Stimulated activated CD4-positive, alpha-beta T cell treated with anti-CD3 and anti-CD28 coated beads, Interleukin-4, amount 100 ng/mL, for 1 hour (primary cell): ENCODE measurements at regions not wholly inside any gene's neighbourhood (a gene's known extent, or its start where the extent isn't known, plus 50 kb on each side); places are given as distances from the start of the nearest gene placed in this dataset.

ENCODE experiments used
- DNase-seq: peaks from one replicate; pipeline ENCODE4 v3.0.0-alpha.2; 2020

DNA sequence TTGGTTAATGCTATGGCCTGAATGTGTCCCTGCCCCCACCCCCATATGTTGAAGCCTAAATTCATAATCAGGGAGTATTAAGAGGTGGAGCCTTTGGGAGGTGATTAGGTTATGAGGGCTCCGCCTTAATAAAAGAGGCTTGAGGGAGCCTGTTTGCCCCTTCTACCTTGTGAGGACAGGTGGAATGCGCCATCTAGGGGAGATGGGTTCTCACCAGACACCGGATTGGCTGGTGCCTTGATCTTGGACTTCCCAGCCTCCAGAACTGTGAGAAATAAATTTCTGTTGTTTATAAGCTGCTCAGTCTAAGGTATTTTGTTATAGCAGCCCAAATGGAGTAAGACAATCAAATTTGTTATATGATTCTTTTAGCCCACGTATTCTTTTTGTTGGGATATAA lies 148.3 kb downstream of the PTCSC3 start:
- DNase-seq, result no peak

- DNase-seq, result no peak
Observed at GRCh38 chr14:36027354-36027753, 149.2 kb downstream of the PTCSC3 start.

GRCh38 chr14:36022765-36023410 lies 153.6 kb downstream of the PTCSC3 start:
- no peak for DNase-seq

DNA sequence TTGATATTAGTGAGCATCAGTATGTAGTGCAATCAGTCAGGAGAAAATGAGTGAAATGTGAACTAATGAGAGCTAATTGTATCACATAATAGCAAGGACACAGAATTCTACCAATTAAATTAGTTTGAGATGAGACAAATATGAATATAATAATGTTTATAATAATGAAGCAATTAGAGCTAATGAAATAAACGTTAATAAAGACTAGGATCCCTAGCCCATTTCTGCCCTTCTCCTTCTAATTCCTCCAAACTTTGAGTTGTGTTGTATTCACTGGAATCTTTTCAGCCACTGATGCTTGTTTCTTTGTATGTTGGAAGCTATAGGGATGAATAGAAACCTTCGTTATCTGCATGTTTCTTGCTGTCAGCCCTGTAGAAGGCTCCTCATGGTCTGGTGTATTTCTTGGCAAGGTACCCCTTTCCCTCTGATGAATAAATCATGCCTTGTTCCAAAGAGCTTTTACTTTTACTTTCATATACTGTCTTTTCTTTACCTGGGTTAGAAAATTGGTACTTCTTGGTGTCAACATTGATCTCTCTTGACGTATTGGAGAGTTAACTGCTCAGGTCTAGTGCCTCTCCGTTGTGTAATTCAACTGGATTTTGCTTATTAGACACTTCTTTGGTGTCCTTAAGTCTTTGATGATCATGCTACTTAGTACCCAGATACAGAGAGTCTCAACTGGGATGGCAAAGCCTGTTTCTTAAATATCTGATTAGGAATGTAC lies 154.8 kb downstream of the PTCSC3 start:
- no peak for DNase-seq

GRCh38 chr14:36021030-36021422 lies 155.5 kb downstream of the PTCSC3 start:
- no peak for DNase-seq

DNA sequence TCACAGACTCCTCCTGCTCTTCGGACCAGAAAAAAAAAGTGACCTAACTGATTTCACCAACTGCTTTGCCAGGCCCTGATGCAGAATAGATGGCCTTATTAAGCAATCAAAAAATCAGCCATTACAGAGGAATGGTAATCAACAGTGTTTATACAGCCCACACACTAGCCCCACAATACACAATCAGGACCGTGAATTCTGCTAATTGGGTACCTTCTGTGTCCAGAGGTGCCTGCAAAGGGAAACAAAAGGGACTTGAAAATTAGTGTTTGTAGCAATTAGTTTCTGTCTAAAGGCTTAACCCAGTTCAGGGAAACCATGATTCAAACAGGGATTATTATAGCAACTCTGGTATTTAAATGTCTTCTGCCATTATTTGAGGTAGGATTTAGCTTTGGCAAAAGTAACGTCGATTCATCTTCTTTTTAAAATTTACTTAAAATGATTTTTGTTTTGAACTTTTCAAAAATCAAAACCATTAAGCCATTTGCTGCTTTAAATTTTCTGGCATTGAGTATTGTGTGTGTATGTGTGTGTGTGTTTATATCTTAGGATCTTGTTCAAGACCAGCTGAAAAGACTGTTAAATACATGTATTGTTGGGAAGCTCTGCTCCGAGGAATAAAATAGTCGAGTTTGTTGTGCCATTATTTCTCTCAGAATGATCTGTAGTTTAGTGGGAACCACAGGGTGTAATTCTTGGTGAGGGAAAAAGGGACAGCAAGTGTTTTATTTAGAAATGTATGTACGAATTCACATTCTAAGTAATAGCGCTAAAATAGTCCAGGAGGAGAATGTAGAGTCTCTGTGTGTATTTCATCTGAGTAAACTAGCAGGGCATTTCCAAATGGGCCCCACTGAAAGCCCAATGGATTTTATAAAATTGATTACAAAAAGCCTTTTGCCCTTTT lies 156.1 kb downstream of the PTCSC3 start:
- no peak for DNase-seq

GRCh38 chr14:36019126-36019525 lies 157.4 kb downstream of the PTCSC3 start:
- DNase-seq, result no peak

DNA sequence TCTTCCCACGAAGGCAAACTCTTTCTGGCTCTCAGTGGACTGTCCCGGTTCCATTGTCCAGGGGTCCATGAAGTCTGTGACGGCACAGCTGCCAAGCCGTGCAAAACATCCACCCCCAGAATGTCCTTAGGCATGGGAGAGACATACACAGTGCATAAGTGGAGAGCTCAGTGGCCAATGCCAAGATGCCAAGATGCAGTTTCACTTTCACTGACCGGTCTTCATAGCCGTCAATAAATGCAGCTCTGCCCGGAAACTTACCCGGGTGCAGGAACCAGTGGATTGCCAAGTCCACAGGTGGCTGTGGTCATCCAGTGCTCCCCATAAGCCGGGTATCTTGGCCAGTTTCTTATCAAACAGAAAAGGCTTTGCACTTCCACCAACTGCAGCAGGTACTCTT lies 162.3 kb downstream of the PTCSC3 start:
- no peak for DNase-seq

DNA sequence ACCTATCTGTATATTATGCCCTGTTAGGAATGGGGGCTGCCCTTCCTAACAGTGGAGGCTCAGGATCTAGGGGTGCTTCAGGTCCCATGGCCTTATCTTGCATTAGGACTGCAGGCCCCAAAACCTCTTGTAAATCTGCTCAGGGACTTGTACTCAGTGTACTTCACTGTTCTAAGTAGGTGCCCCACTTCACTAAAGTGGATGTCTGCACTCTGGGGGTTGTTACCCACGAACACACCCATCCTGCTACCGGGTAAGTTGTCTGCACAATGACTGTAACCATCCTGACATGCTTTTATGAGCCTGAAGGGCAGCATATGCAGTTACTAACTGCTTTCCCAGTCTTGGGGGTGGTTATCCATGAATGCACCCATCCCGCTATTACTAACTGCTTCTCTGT lies 163.0 kb downstream of the PTCSC3 start:
- DNase-seq, result no peak

DNA sequence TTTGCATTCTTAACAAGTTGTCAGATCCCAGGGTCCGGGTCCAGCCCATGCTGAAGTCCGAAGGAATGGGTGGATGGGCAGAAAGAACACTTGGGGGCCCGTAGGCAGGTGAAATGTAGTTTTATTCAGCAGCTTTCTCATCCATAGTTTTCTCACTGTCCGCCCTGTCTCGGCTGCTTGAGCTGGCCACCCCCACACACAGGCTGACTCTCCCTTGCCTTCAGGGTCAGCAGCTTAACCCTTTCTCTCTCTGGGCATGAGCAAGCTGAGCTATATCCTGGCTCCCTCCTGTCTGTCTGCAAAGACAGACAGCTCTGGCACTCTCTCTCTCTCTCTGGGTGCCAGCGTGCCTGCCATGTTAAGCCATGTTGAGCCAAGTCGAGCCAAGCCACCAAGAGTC lies 163.9 kb downstream of the PTCSC3 start:
- DNase-seq, result no peak

GRCh38 chr14:36009643-36010042 lies 166.9 kb downstream of the PTCSC3 start:
- DNase-seq, result no peak

GRCh38 chr14:36006623-36007022 lies 169.9 kb downstream of the PTCSC3 start:
- DNase-seq, result no peak

- DNase-seq, result no peak
Observed at GRCh38 chr14:36005670-36006069, 170.9 kb downstream of the PTCSC3 start.

- no peak for DNase-seq
Observed at GRCh38 chr14:36001936-36002335, 174.6 kb downstream of the PTCSC3 start.

- DNase-seq, result no peak
Observed at GRCh38 chr14:35999294-35999693, 173.2 kb downstream of the BRMS1L start.

- DNase-seq, result no peak
Observed at GRCh38 chr14:35998303-35998702, 172.2 kb downstream of the BRMS1L start.

DNA sequence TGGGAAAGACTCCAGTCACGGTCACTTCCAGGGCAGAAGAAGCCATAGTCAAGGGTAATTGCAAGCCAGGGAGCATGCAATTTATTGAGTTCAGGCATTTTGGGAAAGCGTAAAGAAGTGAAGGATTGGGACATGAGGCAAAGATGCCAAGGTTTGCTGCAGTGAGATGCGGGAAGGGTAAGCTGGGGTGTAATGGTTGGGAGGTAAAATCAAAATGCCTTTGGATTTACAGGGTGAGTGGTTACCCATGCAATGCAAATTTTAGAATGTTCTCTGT lies 167.5 kb downstream of the BRMS1L start:
- DNase-seq, result no peak

DNA sequence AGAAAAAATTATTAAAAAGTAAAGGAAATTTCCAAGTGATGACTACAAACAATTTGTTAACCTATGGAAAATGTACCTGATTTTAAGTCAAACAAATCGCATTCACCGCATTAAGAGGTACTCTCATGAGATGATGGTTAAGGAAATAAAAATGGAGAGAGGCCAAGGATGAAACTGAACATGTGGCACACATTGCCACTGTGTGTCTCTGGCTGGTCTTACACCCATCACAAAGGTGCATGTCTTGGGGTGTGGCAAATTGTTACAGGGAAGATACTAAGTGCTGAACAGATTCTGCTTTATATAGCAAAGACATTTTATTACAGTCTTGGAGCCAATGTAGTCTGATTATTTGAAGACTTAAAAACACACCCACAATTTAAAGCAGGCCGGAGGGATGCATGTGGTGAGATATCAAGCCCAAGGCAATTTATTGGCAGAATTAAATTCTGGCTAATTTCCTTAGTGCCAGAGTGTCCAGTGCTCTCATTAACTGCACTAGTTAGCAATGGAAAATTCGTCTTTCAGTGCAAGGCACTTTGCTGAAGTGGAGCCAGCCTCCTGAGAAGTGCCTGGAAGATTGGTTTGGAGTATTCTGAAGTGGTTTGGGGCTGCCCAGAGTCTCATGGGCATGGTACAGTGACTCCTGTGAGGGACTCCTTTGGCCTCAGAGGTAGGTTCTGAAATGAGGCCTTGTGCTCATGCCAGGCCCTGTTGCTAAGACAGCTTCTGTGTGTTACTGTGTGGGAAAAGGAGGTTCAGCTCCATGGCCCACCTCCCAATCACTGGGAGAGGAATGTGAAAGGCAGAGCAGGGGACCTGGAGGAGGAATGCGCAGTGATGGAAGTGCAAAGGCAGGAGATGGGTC lies 166.9 kb downstream of the BRMS1L start:
- DNase-seq, result no peak

DNA sequence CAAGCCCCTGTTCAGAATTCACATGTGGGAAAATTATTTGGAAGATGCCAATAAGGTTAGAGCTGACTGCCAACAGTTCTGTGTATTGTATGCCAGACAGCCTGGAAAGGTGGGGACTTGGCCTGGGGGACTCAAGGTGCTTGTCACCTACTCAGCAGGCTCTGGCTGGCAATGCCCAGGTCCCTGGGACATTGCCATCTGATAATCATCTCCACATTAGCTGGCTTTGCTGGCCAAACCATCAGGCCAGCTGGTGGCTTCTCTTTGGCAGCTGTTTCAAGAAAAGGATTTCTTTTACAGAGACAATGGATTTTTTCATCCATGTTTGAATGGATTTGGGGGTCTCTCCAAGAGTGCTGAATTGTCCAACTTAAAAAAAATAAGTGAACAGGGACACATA lies 165.2 kb downstream of the BRMS1L start:
- no peak for DNase-seq

DNA sequence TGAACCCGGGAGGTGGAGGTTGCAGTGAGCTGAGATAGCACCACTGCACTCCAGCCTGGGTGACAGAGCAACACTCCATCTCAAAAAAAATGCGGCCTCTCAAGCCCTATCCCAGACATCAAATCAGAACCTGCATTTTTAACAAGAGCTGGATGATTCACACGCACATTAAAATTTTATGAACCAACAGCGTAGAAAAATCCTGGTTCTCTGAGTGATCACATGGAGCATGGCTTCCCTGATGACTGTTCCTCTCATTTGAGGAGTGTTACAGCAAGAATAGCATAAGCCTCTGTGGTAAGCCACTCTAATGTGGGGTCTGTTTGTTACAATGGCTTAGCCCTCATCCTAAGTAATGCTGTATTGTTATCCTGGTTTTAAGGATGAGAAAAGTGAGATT lies 163.6 kb downstream of the BRMS1L start:
- no peak for DNase-seq

DNA sequence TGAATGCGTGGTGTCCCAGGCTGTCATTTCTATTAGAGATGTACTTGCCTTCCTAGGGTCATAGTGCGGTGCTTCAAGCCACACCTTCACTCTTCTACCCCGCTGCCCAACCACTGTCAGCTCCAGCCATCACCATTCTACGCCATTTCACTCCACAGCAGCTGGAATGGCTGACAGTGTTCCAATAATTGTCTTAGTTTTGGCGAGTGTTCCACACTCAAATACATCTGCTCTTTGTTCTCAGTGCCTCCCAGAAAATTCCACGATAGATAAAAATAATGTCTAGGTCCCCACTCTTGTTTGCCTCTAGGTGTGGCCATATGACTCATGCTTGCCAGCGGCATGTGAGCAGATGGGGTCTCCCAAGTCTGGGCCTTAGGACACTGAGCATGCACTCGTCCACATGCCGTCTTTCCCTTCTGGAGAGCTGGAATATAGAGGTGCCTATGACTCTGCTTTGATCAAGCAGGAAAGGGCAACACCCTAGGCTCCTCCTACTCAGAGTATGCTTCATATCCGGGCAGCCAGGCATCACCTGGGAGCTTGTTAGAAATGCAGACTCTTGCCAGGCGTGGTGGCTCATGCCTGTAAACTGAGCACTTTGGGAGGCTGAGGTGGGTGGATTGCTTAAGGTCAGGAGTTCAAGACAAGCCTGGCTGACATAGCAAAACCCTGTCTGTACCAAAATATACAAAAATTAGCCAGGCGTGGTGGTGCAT lies 163.0 kb downstream of the BRMS1L start:
- DNase-seq, result no peak

DNA sequence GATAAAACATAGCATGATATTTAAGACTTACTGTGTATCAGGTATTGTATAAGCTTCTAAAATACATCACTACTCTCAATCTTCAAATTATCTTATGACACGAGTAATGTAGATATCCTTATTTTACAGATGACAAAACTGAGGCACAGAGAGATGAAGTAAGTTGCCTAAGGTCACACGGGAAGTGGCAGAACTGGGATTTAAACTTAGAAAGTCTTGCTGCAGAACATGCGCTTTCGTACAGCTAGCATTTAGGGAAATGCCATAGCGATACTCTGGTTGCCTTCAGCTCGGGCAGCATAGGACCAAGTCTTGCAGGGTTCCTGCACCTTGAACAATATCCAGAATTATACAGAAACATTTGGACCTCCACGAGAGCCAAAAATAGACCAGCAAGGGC lies 162.4 kb downstream of the BRMS1L start:
- no peak for DNase-seq
